Esophagus squamous epithelium (tissue), 4 donors: ENCODE measurements at regions not wholly inside any gene's neighbourhood (a gene's known extent, or its start where the extent isn't known, plus 50 kb on each side); places are given as distances from the start of the nearest gene placed in this dataset.

Experiments
- POLR2A ChIP-seq, 4 donors: fragments of 450-650 bp; IDR thresholded peaks; one replicate each; pipeline ENCODE4 v1.6.1; 2017; ENCODE audit warnings: antibody characterized with exemption in 4 of 4, mild to moderate bottlenecking in 4 of 4, moderate library complexity in 3 of 4
- TF ChIP-seq, protein P1 (sequence below), 6 experiments: fragments of 450-650 bp in 4 of 6; fragments of 200-600 bp in 2 of 6; sonication (generic) in 2 of 6; IDR thresholded peaks; one replicate each; pipeline ENCODE4 v1.5.1; 2016 to 2019; ENCODE audit warnings: antibody characterized with exemption in 6 of 6, mild to moderate bottlenecking in 4 of 6, moderate library complexity in 4 of 6

DNA sequence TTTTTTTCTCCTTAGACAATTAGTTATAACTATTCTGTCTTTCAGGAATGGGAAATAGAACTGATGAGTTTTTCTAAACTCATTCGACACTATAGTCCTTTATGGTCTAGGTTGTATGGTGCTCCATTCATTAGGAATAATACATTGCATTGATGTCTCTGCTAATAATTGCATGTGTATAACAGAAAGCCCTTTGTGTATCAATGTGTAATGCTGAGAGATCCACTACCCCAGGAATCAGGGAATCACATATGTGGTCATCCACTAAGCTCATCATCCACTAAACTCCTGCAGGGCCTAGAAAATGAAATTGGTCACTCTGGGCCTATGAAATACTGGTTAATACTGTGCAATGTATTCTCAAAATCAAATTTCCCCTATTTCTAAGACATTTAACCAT is 242.0 kb upstream of the CDH18 start:
- TF ChIP-seq, protein P1, sequence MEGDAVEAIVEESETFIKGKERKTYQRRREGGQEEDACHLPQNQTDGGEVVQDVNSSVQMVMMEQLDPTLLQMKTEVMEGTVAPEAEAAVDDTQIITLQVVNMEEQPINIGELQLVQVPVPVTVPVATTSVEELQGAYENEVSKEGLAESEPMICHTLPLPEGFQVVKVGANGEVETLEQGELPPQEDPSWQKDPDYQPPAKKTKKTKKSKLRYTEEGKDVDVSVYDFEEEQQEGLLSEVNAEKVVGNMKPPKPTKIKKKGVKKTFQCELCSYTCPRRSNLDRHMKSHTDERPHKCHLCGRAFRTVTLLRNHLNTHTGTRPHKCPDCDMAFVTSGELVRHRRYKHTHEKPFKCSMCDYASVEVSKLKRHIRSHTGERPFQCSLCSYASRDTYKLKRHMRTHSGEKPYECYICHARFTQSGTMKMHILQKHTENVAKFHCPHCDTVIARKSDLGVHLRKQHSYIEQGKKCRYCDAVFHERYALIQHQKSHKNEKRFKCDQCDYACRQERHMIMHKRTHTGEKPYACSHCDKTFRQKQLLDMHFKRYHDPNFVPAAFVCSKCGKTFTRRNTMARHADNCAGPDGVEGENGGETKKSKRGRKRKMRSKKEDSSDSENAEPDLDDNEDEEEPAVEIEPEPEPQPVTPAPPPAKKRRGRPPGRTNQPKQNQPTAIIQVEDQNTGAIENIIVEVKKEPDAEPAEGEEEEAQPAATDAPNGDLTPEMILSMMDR (IDR thresholded peaks at IDR 0.05), result no peak
- no peak for TF ChIP-seq POLR2A (IDR thresholded peaks at IDR 0.05)
